NCI-H2029 treated with DMSO at 0.1 percent for 48 hours (cell line): ENCODE measurements at regions not wholly inside any gene's neighbourhood (a gene's known extent, or its start where the extent isn't known, plus 50 kb on each side); places are given as distances from the start of the nearest gene placed in this dataset.

Source experiments
- DNase-seq: peaks from one replicate; lab custom pipeline; 2025; lab: John Stamatoyannopoulos, UW

GRCh38 chr4:152021788-152022438 is 261.1 kb upstream of the GATB start:
- no peak for DNase-seq

GRCh38 chr4:152020073-152020472 is 259.3 kb upstream of the GATB start:
- no peak for DNase-seq

GRCh38 chr4:152016303-152016620 is 255.5 kb upstream of the GATB start:
- no peak for DNase-seq

- no peak for DNase-seq
Observed at GRCh38 chr4:152015597-152016302, 254.9 kb upstream of the GATB start.

GRCh38 chr4:152014280-152014679 is 253.5 kb upstream of the GATB start:
- DNase-seq: no peak

GRCh38 chr4:152011469-152011868 is 250.7 kb upstream of the GATB start:
- DNase-seq: no peak

- DNase-seq: no peak
Observed at GRCh38 chr4:152010710-152011079, 249.9 kb upstream of the GATB start.

GRCh38 chr4:152009983-152010709 is 249.3 kb upstream of the GATB start:
- no peak for DNase-seq

- DNase-seq: no peak
Observed at GRCh38 chr4:152009031-152009670, 248.3 kb upstream of the GATB start.

GRCh38 chr4:152007111-152007510 is 246.3 kb upstream of the GATB start:
- no peak for DNase-seq

- no peak for DNase-seq
Observed at GRCh38 chr4:152004801-152005200, 244.0 kb upstream of the GATB start.

- DNase-seq: no peak
Observed at GRCh38 chr4:152000518-152000917, 239.7 kb upstream of the GATB start.

- no peak for DNase-seq
Observed at GRCh38 chr4:151998723-151999122, 237.9 kb upstream of the GATB start.

- no peak for DNase-seq
Observed at GRCh38 chr4:151997461-151997860, 236.7 kb upstream of the GATB start.

GRCh38 chr4:151994429-151994828 is 233.6 kb upstream of the GATB start:
- DNase-seq: no peak

GRCh38 chr4:151993521-151993920 is 232.7 kb upstream of the GATB start:
- no peak for DNase-seq

GRCh38 chr4:151992332-151993154 is 231.7 kb upstream of the GATB start:
- no peak for DNase-seq

GRCh38 chr4:151991884-151992167 is 231.0 kb upstream of the GATB start:
- no peak for DNase-seq

GRCh38 chr4:151991001-151991883 is 230.4 kb upstream of the GATB start:
- DNase-seq: no peak

GRCh38 chr4:151990201-151990600 is 229.4 kb upstream of the GATB start:
- DNase-seq: no peak

GRCh38 chr4:151988591-151988990 is 227.8 kb upstream of the GATB start:
- no peak for DNase-seq
